ENCODE measurements at regions not wholly inside any gene's neighbourhood (a gene's known extent, or its start where the extent isn't known, plus 50 kb on each side); places are given as distances from the start of the nearest gene placed in this dataset.

- no peak for TF ChIP-seq CTCF (CRISPR knock-in tag; IDR thresholded peaks at IDR 0.05)
- TF ChIP-seq ISL2 (CRISPR knock-in tag; IDR thresholded peaks at IDR 0.05): no peak
Measured at GRCh38 chr2:78654941-78655340, 370.6 kb upstream of the REG3G start.

All from HepG2 (cell line).